Mucosa of descending colon (tissue), 3 donors: ENCODE measurements at regions not wholly inside any gene's neighbourhood (a gene's known extent, or its start where the extent isn't known, plus 50 kb on each side); places are given as distances from the start of the nearest gene placed in this dataset.
A peak's percentile ranks its signal among the peaks of the same experiment; 100 is the strongest.

Experiments
- ATAC-seq: fragments of 200-7000 bp; cut with Tn5 transposase; one replicate; pipeline ENCODE4 v1.9.1; 2020; ENCODE audit warnings: mild to moderate bottlenecking, moderate library complexity
- DNase-seq, 3 donors: peaks; one replicate each; pipeline ENCODE4 v3.0.0-alpha.2; 2020
- H3K36me3 ChIP-seq: fragments of 200-600 bp; one replicate; pipeline ENCODE4 v1.8.0; 2021; ENCODE audit warnings: low read depth, mild to moderate bottlenecking
- H3K4me1 ChIP-seq: fragments of 200-600 bp; one replicate; pipeline ENCODE4 v1.8.0; 2021; ENCODE audit warnings: low read depth, mild to moderate bottlenecking
- H3K4me3 ChIP-seq: fragments of 200-600 bp; one replicate; pipeline ENCODE4 v1.8.0; 2021; ENCODE audit warnings: mild to moderate bottlenecking
- H3K9me3 ChIP-seq: fragments of 200-600 bp; one replicate; pipeline ENCODE4 v1.8.0; 2021; ENCODE audit warnings: mild to moderate bottlenecking
- CTCF ChIP-seq: fragments of 200-600 bp; IDR thresholded peaks from one replicate; pipeline ENCODE4 v1.8.0; 2022; ENCODE audit warnings: antibody characterized with exemption, mild to moderate bottlenecking
- intact Hi-C, 2 donors: fragments of 100-400 bp; cut with DNase I in 1 of 2; cut with micrococcal nuclease in 1 of 2; formaldehyde crosslinking; loops; one replicate each; pipeline versions ENCODE4 v1.11.0 to v1.11.1; 2022; cut with DNase I, micrococcal nuclease
- donor health status: DM: no; HTN: no; CAD: no; lungs with moderate emphysema.
- donor health status: DM: no; HTN: no; CAD: no.
- donor health status: DM: no; HTN: yes; CAD: no.

- intact Hi-C loops, result no loop called here
- TF ChIP-seq CTCF, result no peak
Measured at GRCh38 chr11:119793335-119793984, 64.5 kb upstream of the NECTIN1 start.

GRCh38 chr11:119791701-119792151, 62.7 kb upstream of the NECTIN1 start:
- peak in 1 of 3 donors; percentile 9 for DNase-seq
- intact Hi-C loops, result no loop called here
- no peaks in the 10 kb centered on the region for H3K4me1 ChIP-seq
- TF ChIP-seq CTCF, result no peak
- peak; percentile 22 for ATAC-seq
- no peaks in the 10 kb centered on the region for H3K9me3 ChIP-seq
- H3K36me3 ChIP-seq, result no peaks in the 10 kb centered on the region
- H3K4me3 ChIP-seq, result no peak overlapping the region

More at GRCh38 chr11:119793335-119793984, 64.5 kb upstream of the NECTIN1 start:
- Histone ChIP-seq H3K36me3 (no peaks in the 10 kb centered on the region), H3K9me3 (no peaks in the 10 kb centered on the region), H3K4me3 (no peak overlapping the region), H3K4me1 (no peaks in the 10 kb centered on the region)
- no peak for ATAC-seq
- no peak for DNase-seq

GRCh38 chr11:119791047-119791446, 62.0 kb upstream of the NECTIN1 start:
- Histone ChIP-seq H3K4me3 (no peak overlapping the region), H3K9me3 (no peaks in the 10 kb centered on the region), H3K36me3 (no peaks in the 10 kb centered on the region), H3K4me1 (no peaks in the 10 kb centered on the region)
- DNase-seq, result no peak
- intact Hi-C loops, result no loop called here
- no peak for TF ChIP-seq CTCF
- ATAC-seq, result no peak

- H3K36me3 ChIP-seq, result no peaks in the 10 kb centered on the region
- ATAC-seq, result no peak
- no peak overlapping the region for H3K4me3 ChIP-seq
- DNase-seq, result no peak
- H3K9me3 ChIP-seq, result no peaks in the 10 kb centered on the region
- TF ChIP-seq CTCF, result no peak
- intact Hi-C loops, result no loop called here
- H3K4me1 ChIP-seq, result no peaks in the 10 kb centered on the region
Measured at GRCh38 chr11:119790476-119790875, 61.5 kb upstream of the NECTIN1 start.

- intact Hi-C loops, result no loop called here
- ATAC-seq (no peak), DNase-seq (no peak)
- Histone ChIP-seq H3K9me3 (no peaks in the 10 kb centered on the region), H3K36me3 (no peaks in the 10 kb centered on the region), H3K4me1 (no peaks in the 10 kb centered on the region), H3K4me3 (no peak overlapping the region)
- TF ChIP-seq CTCF, result no peak
Measured at GRCh38 chr11:119789766-119790407, 60.9 kb upstream of the NECTIN1 start.
